GM10266 (cell line): ENCODE measurements at regions not wholly inside any gene's neighbourhood (a gene's known extent, or its start where the extent isn't known, plus 50 kb on each side); places are given as distances from the start of the nearest gene placed in this dataset.

Experiments used
- DNase-seq: peaks from one replicate; pipeline ENCODE4 v3.0.0; 2012; ENCODE audit errors: extremely low spot score
- TF ChIP-seq, protein P1 (sequence below): IDR thresholded peaks from 2 replicates; pipeline ENCODE4 v1.5.1; 2012; ENCODE audit warnings: mild to moderate bottlenecking, low read depth; ENCODE audit not compliant: control insufficient read depth, insufficient read depth; ENCODE audit errors: missing control alignments

DNA sequence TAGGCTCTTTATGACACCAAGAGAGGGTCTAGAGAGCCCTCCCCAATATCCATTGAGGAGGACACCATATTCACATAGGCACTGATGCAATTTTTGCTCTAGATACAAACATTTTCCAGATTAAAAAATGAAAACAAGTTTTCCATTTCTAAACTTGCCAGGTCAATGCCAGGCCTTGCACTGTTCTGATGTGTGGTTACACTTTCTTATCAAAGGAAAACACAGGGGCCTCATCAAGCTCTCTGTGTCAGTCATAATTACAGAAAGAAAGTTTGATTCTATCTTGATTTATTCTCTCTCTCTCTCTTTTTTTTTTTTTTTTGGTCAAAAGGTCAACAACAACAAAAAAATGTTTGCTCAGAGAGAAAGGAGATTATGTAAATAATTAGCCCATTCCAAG, 80.2 kb upstream of the ACSL4 start:
- TF ChIP-seq, protein P1, sequence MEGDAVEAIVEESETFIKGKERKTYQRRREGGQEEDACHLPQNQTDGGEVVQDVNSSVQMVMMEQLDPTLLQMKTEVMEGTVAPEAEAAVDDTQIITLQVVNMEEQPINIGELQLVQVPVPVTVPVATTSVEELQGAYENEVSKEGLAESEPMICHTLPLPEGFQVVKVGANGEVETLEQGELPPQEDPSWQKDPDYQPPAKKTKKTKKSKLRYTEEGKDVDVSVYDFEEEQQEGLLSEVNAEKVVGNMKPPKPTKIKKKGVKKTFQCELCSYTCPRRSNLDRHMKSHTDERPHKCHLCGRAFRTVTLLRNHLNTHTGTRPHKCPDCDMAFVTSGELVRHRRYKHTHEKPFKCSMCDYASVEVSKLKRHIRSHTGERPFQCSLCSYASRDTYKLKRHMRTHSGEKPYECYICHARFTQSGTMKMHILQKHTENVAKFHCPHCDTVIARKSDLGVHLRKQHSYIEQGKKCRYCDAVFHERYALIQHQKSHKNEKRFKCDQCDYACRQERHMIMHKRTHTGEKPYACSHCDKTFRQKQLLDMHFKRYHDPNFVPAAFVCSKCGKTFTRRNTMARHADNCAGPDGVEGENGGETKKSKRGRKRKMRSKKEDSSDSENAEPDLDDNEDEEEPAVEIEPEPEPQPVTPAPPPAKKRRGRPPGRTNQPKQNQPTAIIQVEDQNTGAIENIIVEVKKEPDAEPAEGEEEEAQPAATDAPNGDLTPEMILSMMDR: no peak
- DNase-seq: no peak

- TF ChIP-seq, protein P1: no peak
- no peak for DNase-seq
Observed at GRCh38 chrX:109818976-109819375, 85.9 kb upstream of the ACSL4 start.

GRCh38 chrX:109822861-109823260, 89.8 kb upstream of the ACSL4 start:
- DNase-seq: no peak
- TF ChIP-seq, protein P1: no peak

GRCh38 chrX:109826954-109827708, 94.1 kb upstream of the ACSL4 start:
- TF ChIP-seq, protein P1: no peak
- no peak for DNase-seq

DNA sequence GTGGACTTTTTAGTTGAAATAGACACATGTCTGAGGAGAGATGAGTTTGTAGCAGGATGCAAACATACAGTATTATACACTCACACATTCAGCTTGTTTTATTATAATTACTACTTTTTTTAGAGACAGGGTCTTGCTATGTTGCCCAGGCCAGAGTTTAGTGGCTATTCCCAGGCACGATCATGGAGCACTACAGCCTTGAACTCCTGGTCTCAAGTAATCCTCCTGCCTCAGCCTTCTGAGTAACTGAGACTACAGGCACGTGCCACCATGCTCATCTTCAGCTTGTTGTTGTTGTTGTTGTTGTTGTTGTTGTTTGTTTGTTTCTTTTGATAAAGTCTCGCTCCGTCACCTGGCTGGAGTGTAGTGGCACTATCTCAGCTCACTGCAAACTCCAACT, 94.7 kb upstream of the ACSL4 start:
- TF ChIP-seq, protein P1: no peak
- DNase-seq: no peak

DNA sequence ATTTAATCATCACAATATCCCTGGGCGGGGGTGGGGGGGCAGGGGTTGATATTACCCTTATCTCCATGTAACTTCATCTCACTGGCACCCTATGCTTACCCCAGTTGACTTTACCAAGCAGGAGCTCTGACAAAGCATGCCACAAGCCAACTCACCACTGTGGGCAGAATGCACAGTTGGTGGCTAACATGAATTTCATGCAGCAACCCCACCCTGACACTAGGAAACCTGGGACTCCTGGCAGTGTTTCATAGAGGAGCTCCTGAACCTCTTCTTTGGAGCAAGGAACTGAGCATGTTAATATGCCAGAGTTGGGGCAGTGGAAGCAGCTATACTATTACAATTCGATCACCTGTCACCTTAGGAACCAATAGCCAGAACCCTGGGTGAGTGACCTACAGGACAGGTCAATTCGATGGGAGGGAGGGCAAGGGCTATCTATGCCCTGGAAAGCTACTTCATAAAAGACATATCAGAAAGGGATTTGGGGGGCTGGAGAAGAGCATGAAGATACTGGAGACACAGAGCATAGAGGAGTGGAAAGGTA, 97.2 kb upstream of the ACSL4 start:
- no peak for DNase-seq
- TF ChIP-seq, protein P1: no peak

- DNase-seq: no peak
- TF ChIP-seq, protein P1: no peak
Observed at GRCh38 chrX:109830704-109831206, 97.7 kb upstream of the ACSL4 start.
